GM19023 (cell line): ENCODE measurements at regions not wholly inside any gene's neighbourhood (a gene's known extent, or its start where the extent isn't known, plus 50 kb on each side); places are given as distances from the start of the nearest gene placed in this dataset.
"Not testable (repeated sequence)": the region's sequence is repeated elsewhere in the genome, so short reads cannot be mapped to it uniquely, and the experiment has no call there.

Experiments
- ATAC-seq: cut with Tn5 transposase; IDR thresholded peaks from one replicate; pipeline ENCODE4 v1.9.1; 2021; ENCODE audit warnings: mild to moderate bottlenecking, moderate library complexity; ENCODE audit not compliant: unreplicated experiment

- ATAC-seq = no peak
Measured at GRCh38 chr12:65721541-65722190, 102.6 kb upstream of the HMGA2 start.

- no peak for ATAC-seq
Measured at GRCh38 chr12:65725376-65725775, 98.9 kb upstream of the HMGA2 start.

GRCh38 chr12:65728455-65728847 is 95.8 kb upstream of the HMGA2 start:
- ATAC-seq = no peak

GRCh38 chr12:65728848-65729793 is 95.2 kb upstream of the HMGA2 start:
- ATAC-seq = no peak

GRCh38 chr12:65731771-65732170 is 92.5 kb upstream of the HMGA2 start:
- ATAC-seq = no peak

GRCh38 chr12:65733643-65734042 is 90.6 kb upstream of the HMGA2 start:
- ATAC-seq = not testable (repeated sequence)

- no peak for ATAC-seq
Measured at GRCh38 chr12:65734226-65734625, 90.1 kb upstream of the HMGA2 start.

- ATAC-seq = no peak
Measured at GRCh38 chr12:65739606-65740005, 84.7 kb upstream of the HMGA2 start.

GRCh38 chr12:65740506-65740872 is 83.8 kb upstream of the HMGA2 start:
- ATAC-seq = no peak

GRCh38 chr12:65740873-65741600 is 83.2 kb upstream of the HMGA2 start:
- no peak for ATAC-seq

GRCh38 chr12:65741656-65742017 is 82.6 kb upstream of the HMGA2 start:
- no peak for ATAC-seq

- no peak for ATAC-seq
Measured at GRCh38 chr12:65742018-65743010, 82.0 kb upstream of the HMGA2 start.

GRCh38 chr12:65744236-65744840 is 79.9 kb upstream of the HMGA2 start:
- not testable (repeated sequence) for ATAC-seq

- no peak for ATAC-seq
Measured at GRCh38 chr12:65747338-65747737, 76.9 kb upstream of the HMGA2 start.

GRCh38 chr12:65748332-65748731 is 76.0 kb upstream of the HMGA2 start:
- ATAC-seq = no peak

- ATAC-seq = no peak
Measured at GRCh38 chr12:65754290-65754689, 70.0 kb upstream of the HMGA2 start.

GRCh38 chr12:65754744-65755595 is 69.3 kb upstream of the HMGA2 start:
- ATAC-seq = no peak

- ATAC-seq = no peak
Measured at GRCh38 chr12:65755596-65755978, 68.7 kb upstream of the HMGA2 start.

GRCh38 chr12:65756267-65756666 is 68.0 kb upstream of the HMGA2 start:
- ATAC-seq = no peak
